PFSK-1 (cell line): ENCODE measurements at regions not wholly inside any gene's neighbourhood (a gene's known extent, or its start where the extent isn't known, plus 50 kb on each side); places are given as distances from the start of the nearest gene placed in this dataset.

Experiments
- FOXP2 ChIP-seq: optimal IDR thresholded peaks from 2 replicates; pipeline ENCODE3; 2011; ENCODE audit warnings: borderline replicate concordance, control low read depth, inconsistent platforms; ENCODE audit not compliant: insufficient read depth; ENCODE audit errors: extremely low read length, extremely low read depth
- POLR2AphosphoS5 ChIP-seq: IDR thresholded peaks from 2 replicates; pipeline ENCODE4 v1.6.1; 2012; ENCODE audit warnings: low read depth, mild to moderate bottlenecking, control low read depth, low read length, moderate library complexity
- SIN3A ChIP-seq: IDR thresholded peaks from 2 replicates; pipeline ENCODE4 v1.6.1; 2012; ENCODE audit warnings: mild to moderate bottlenecking, low read length, moderate library complexity, borderline replicate concordance; ENCODE audit not compliant: insufficient read depth
- TAF1 ChIP-seq: IDR thresholded peaks from 2 replicates; pipeline ENCODE4 v1.6.1; 2012; ENCODE audit warnings: low read length, control low read depth, borderline replicate concordance; ENCODE audit not compliant: insufficient read depth
- TF ChIP-seq, protein P1 (sequence below), 2 experiments: IDR thresholded peaks; 2 replicates each; pipeline versions ENCODE4 v1.6.1 to v1.8.0; 2011 to 2012; ENCODE audit warnings: low read depth in 2 of 2, low read length in 2 of 2, control low read depth in 1 of 2, inconsistent platforms in 1 of 2, mild to moderate bottlenecking in 1 of 2, moderate library complexity in 1 of 2; ENCODE audit not compliant: insufficient read depth in 1 of 2

DNA sequence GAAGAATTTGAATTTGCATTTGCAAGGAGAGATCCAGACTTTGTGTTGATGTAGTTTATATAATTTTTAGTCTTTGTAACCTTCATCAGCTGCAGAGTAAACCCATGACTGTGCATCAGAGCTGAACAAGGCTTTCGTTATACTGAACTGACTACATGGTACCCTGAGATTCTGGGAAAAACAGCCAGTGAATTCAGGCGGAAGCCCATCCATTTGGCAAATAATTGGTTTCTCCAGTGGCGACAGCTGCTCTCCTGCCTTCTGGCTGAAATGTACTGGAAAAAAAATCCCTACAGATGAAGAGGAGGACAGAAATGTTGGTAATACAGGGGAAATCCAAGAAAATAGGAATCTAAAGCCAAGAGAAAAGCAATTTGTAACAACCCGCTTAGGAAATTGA, 657.5 kb upstream of the CDH7 start:
- TF ChIP-seq SIN3A (no peak), TAF1 (no peak), POLR2AphosphoS5 (no peak), FOXP2 (no peak)
- TF ChIP-seq, protein P1, sequence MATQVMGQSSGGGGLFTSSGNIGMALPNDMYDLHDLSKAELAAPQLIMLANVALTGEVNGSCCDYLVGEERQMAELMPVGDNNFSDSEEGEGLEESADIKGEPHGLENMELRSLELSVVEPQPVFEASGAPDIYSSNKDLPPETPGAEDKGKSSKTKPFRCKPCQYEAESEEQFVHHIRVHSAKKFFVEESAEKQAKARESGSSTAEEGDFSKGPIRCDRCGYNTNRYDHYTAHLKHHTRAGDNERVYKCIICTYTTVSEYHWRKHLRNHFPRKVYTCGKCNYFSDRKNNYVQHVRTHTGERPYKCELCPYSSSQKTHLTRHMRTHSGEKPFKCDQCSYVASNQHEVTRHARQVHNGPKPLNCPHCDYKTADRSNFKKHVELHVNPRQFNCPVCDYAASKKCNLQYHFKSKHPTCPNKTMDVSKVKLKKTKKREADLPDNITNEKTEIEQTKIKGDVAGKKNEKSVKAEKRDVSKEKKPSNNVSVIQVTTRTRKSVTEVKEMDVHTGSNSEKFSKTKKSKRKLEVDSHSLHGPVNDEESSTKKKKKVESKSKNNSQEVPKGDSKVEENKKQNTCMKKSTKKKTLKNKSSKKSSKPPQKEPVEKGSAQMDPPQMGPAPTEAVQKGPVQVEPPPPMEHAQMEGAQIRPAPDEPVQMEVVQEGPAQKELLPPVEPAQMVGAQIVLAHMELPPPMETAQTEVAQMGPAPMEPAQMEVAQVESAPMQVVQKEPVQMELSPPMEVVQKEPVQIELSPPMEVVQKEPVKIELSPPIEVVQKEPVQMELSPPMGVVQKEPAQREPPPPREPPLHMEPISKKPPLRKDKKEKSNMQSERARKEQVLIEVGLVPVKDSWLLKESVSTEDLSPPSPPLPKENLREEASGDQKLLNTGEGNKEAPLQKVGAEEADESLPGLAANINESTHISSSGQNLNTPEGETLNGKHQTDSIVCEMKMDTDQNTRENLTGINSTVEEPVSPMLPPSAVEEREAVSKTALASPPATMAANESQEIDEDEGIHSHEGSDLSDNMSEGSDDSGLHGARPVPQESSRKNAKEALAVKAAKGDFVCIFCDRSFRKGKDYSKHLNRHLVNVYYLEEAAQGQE (IDR thresholded peaks at IDR 0.05; ENCODE audit: insufficient read depth in 1 of 2, low read depth in 2 of 2, low read length in 2 of 2): no peak

DNA sequence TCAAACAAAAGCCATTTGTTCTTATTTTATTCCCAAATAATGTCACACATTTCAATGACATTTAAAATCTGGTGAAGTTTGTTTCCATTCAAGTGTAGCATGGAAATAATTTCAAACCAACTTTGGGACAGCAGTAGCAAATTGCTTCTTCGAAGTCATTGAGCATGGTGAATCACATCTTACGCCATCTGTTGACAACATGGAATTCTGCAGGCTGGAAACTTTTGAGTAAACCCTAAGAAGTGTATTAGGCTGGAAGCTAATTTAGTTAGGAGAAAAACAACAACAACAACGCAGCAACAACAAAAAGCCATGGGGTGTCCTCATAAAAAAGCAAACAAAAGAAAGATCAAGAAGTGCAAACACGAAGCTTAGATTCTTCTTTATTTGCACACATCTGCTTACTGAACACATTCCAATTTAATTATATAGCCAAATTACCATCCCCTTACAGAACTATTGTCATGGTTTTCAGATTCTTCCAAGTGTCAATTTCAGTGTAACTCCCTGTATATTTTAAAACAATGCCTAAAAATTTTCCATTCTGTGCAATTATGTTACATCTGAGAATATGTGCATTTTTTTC, 659.0 kb upstream of the CDH7 start:
- TF ChIP-seq, protein P1 (IDR thresholded peaks at IDR 0.05; ENCODE audit: insufficient read depth in 1 of 2, low read depth in 2 of 2, low read length in 2 of 2): no peak
- TF ChIP-seq FOXP2 (no peak), SIN3A (no peak), TAF1 (no peak)

DNA sequence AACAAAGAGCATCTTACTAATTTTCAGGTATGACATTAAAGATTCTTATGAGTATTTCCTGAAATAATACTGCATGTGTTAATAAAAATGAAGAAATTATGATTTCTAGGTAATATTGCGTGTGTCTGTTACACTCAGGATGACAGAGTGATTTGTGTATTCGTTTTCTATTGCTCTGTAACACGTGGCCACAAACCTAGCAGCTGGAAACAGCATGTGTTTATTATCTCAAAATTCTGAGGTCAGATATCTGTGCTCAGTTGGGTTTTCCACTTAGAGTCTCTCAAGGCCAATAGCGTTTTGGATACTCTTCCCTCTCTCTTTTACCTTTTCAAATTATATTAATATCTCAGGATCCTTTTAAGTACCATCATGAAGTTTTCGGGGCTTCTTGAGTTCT, 667.9 kb upstream of the CDH7 start:
- TF ChIP-seq TAF1 (no peak), FOXP2 (no peak), POLR2AphosphoS5 (no peak)

DNA sequence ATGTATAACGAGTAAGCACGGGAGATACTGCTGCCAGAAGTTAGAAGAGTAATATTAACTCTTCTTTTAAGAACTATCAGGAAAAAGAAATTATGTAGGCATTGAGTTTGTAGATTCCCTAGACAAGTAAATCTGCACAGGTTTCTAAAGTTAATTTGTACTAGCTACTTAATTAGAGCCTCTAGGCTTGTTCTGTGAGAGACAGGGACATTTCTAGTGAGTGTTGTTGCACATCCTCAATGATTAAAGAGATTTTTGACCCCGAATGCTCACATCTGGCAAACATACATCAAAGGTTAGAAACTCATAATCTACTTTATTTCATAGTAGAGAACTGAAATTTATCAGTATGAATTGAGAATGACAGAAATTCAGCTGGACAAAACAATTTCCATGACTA, 669.0 kb upstream of the CDH7 start:
- no peak for TF ChIP-seq TAF1
- TF ChIP-seq, protein P1 (IDR thresholded peaks at IDR 0.05; ENCODE audit: insufficient read depth in 1 of 2, low read depth in 2 of 2, low read length in 2 of 2): no peak
- no peak for TF ChIP-seq POLR2AphosphoS5
- TF ChIP-seq FOXP2: no peak
- no peak for TF ChIP-seq SIN3A

DNA sequence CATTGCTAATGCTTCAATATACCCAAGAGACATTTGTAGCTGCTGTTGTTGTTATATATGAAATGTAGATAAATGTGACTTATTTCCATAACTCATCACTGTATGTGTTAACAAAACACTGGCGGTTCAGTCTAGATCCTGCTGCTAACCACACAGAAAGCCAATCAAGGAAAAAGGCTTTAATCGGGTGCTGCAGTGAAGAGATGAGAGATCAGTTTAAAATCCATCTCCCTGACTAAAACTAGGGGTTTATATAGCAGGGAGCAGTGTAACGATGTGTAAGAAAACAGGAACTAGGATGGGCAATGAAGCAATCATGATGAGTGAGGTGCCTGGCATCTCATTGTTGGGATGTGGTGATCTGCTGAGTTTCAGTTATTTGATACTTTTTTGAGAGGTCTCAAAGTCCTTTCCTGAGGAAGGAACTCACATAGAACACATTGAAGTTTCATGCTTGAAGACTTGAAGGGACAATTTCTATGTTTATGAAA, 677.7 kb upstream of the CDH7 start:
- TF ChIP-seq TAF1: no peak
- TF ChIP-seq, protein P1 (IDR thresholded peaks at IDR 0.05; ENCODE audit: insufficient read depth in 1 of 2, low read depth in 2 of 2, low read length in 2 of 2): no peak
- TF ChIP-seq FOXP2: no peak
- TF ChIP-seq SIN3A: no peak
- TF ChIP-seq POLR2AphosphoS5: no peak
